Tibial artery (tissue), 4 donors: ENCODE measurements at regions not wholly inside any gene's neighbourhood (a gene's known extent, or its start where the extent isn't known, plus 50 kb on each side); places are given as distances from the start of the nearest gene placed in this dataset.

Experiments
- DNase-seq, 2 donors: peaks; one replicate each; pipeline ENCODE4 v3.0.0-alpha.2; 2019
- H3K27ac ChIP-seq, 2 donors: fragments of 200-600 bp; sonication (generic) in 1 of 2; 1 replicate in 1 of 2; 2 replicates in 1 of 2; pipeline ENCODE4 v1.5.1; 2018 to 2019; ENCODE audit warnings: mild to moderate bottlenecking in 1 of 2
- H3K27me3 ChIP-seq, 2 donors: fragments of 200-600 bp; sonication (generic) in 1 of 2; one replicate each; pipeline versions ENCODE4 v1.5.1 to v1.6.0; 2016 to 2019
- H3K36me3 ChIP-seq, 3 donors: fragments of 200-600 bp; sonication (generic) in 2 of 3; one replicate each; pipeline ENCODE4 v1.5.1; 2016 to 2019; ENCODE audit warnings: mild to moderate bottlenecking in 2 of 3
- H3K4me1 ChIP-seq, 4 donors: fragments of 200-600 bp; sonication (generic) in 2 of 4; 1 replicate in 3 of 4; 2 replicates in 1 of 4; pipeline ENCODE4 v1.5.1; 2016 to 2019
- H3K4me3 ChIP-seq, 2 donors: fragments of 200-600 bp; sonication (generic) in 1 of 2; 1 replicate in 1 of 2; 2 replicates in 1 of 2; pipeline ENCODE4 v1.5.1; 2018 to 2019; ENCODE audit warnings: mild to moderate bottlenecking in 2 of 2
- H3K9me3 ChIP-seq, 3 donors: fragments of 200-600 bp; sonication (generic) in 1 of 3; one replicate each; pipeline ENCODE4 v1.5.1; 2016 to 2019
- intact Hi-C: fragments of 100-400 bp; cut with DNase I; formaldehyde crosslinking; loops from one replicate; pipeline ENCODE4 v1.15.0; 2023; ENCODE audit warnings: low total_unique reads
- TF ChIP-seq, protein P1 (sequence below), 2 experiments: fragments of 200-600 bp in 1 of 2; fragments of 450-650 bp in 1 of 2; IDR thresholded peaks; one replicate each; pipeline ENCODE4 v1.5.1; 2017 to 2019; ENCODE audit warnings: antibody characterized with exemption in 2 of 2, mild to moderate bottlenecking in 1 of 2, moderate library complexity in 1 of 2

- TF ChIP-seq, protein P1, sequence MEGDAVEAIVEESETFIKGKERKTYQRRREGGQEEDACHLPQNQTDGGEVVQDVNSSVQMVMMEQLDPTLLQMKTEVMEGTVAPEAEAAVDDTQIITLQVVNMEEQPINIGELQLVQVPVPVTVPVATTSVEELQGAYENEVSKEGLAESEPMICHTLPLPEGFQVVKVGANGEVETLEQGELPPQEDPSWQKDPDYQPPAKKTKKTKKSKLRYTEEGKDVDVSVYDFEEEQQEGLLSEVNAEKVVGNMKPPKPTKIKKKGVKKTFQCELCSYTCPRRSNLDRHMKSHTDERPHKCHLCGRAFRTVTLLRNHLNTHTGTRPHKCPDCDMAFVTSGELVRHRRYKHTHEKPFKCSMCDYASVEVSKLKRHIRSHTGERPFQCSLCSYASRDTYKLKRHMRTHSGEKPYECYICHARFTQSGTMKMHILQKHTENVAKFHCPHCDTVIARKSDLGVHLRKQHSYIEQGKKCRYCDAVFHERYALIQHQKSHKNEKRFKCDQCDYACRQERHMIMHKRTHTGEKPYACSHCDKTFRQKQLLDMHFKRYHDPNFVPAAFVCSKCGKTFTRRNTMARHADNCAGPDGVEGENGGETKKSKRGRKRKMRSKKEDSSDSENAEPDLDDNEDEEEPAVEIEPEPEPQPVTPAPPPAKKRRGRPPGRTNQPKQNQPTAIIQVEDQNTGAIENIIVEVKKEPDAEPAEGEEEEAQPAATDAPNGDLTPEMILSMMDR (IDR thresholded peaks at IDR 0.05): no peak
- no peak for DNase-seq
- Histone ChIP-seq H3K4me3 (no peak overlapping the region), H3K4me1 (peaks cover 0 to 12% (median 7%) of the 10 kb centered on the region in 4 donors), H3K9me3 (no peaks in the 10 kb centered on the region), H3K27ac (no peak overlapping the region), H3K27me3 (no peaks in the 10 kb centered on the region), H3K36me3 (no peaks in the 10 kb centered on the region)
- intact Hi-C loops: no loop called here
Observed at GRCh38 chr7:36021917-36022550, 131.0 kb upstream of the EEPD1 start.

DNA sequence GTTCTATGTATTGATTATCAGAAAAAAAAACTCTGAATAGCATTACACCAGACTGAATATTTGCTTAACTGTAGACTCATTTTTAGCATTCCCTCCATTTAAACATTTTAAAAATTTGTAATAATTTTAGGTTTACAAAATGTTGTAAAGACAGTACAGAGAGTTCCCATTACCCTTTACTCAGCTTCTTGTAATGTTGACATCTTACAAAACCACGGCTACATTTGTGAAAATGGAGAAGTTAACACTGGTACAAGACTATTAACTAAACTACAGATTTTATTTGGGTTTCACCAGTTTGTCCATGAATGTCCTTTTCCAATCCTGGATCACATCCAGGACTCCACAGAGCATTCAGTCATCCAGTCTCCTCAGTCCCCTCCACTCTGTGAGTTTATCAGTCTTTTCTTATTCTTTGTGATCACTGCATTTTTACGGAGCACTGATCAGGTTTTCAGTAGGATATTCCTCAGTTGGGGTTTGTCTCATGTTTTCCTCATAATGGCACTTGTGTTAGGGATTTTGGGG is 130.0 kb upstream of the EEPD1 start:
- H3K27ac ChIP-seq: no peak overlapping the region
- TF ChIP-seq, protein P1 (IDR thresholded peaks at IDR 0.05): no peak
- H3K4me1 ChIP-seq: peaks cover 0 to 12% (median 7%) of the 10 kb centered on the region in 4 donors
- H3K9me3 ChIP-seq: no peaks in the 10 kb centered on the region
- H3K27me3 ChIP-seq: no peaks in the 10 kb centered on the region
- DNase-seq: no peak
- H3K4me3 ChIP-seq: no peak overlapping the region
- no peaks in the 10 kb centered on the region for H3K36me3 ChIP-seq
- intact Hi-C loops: no loop called here

DNA sequence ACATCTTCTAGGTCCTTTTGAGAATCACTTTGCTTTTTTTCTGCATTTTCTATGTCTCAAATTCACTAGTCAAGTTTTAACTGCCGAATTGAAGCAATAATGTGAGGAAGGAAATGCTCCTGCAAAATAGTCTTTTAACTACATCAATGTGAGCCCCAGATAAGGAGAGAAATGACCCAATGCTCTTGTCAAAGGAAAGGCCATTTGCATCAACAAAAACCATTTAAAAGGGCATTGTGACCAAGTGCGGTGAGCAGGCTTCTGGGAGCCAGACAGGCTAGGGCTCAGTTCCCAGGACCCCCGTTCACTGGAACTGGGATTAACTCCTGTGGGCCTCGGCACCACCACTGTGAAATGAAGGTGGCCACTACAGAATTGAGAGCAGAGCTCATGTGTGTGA is 127.9 kb upstream of the EEPD1 start:
- no peaks in the 10 kb centered on the region for H3K9me3 ChIP-seq
- peaks cover 0 to 12% (median 6%) of the 10 kb centered on the region in 4 donors for H3K4me1 ChIP-seq
- H3K4me3 ChIP-seq: no peak overlapping the region
- TF ChIP-seq, protein P1 (IDR thresholded peaks at IDR 0.05): no peak
- peaks cover 0 to 2% of the 10 kb centered on the region in 2 donors for H3K27me3 ChIP-seq
- H3K27ac ChIP-seq: no peak overlapping the region
- H3K36me3 ChIP-seq: no peaks in the 10 kb centered on the region
- intact Hi-C loops: no loop called here
- no peak for DNase-seq

DNA sequence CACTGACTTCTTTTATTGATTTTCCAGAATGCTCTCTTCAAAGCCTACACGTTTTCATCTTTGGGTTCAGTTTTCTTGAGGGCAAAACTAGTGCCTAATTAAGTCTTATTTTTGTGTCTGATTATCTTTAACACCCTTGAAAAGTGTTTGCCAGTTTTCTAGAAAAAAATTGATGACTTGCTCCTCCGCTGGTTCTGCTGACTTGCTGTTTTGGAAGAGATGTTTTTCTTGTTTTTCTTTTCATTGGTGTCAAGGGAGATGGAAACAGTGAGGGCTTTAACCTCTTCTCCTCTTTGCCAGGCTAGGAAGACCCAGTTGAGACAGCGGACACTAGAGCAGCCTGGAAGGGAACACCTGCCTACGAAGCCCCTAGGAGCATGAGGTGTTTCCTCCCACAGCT is 123.7 kb upstream of the EEPD1 start:
- intact Hi-C loops: no loop called here
- DNase-seq: no peak

GRCh38 chr7:36029853-36030515 is 123.1 kb upstream of the EEPD1 start:
- Histone ChIP-seq H3K36me3 (no peaks in the 10 kb centered on the region), H3K4me1 (peaks cover 0 to 13% (median 8%) of the 10 kb centered on the region in 4 donors)

More for the DNA sequence above, 123.7 kb upstream of the EEPD1 start:
- H3K27me3 ChIP-seq: peaks cover 0 to 2% of the 10 kb centered on the region in 2 donors
- H3K27ac ChIP-seq: no peak overlapping the region
- no peak overlapping the region for H3K4me3 ChIP-seq
- H3K36me3 ChIP-seq: no peaks in the 10 kb centered on the region
- H3K9me3 ChIP-seq: no peaks in the 10 kb centered on the region
- H3K4me1 ChIP-seq: peaks cover 0 to 11% (median 7%) of the 10 kb centered on the region in 4 donors
- TF ChIP-seq, protein P1 (IDR thresholded peaks at IDR 0.05): no peak

More at GRCh38 chr7:36029853-36030515, 123.1 kb upstream of the EEPD1 start:
- H3K4me3 ChIP-seq: no peak overlapping the region
- TF ChIP-seq, protein P1 (IDR thresholded peaks at IDR 0.05): no peak
- intact Hi-C loops: no loop called here
- no peak for DNase-seq
- no peaks in the 10 kb centered on the region for H3K9me3 ChIP-seq
- no peak overlapping the region for H3K27ac ChIP-seq
- H3K27me3 ChIP-seq: peaks cover 0 to 2% of the 10 kb centered on the region in 2 donors
